ENCODE measurements at regions not wholly inside any gene's neighbourhood (a gene's known extent, or its start where the extent isn't known, plus 50 kb on each side); places are given as distances from the start of the nearest gene placed in this dataset.

DNA sequence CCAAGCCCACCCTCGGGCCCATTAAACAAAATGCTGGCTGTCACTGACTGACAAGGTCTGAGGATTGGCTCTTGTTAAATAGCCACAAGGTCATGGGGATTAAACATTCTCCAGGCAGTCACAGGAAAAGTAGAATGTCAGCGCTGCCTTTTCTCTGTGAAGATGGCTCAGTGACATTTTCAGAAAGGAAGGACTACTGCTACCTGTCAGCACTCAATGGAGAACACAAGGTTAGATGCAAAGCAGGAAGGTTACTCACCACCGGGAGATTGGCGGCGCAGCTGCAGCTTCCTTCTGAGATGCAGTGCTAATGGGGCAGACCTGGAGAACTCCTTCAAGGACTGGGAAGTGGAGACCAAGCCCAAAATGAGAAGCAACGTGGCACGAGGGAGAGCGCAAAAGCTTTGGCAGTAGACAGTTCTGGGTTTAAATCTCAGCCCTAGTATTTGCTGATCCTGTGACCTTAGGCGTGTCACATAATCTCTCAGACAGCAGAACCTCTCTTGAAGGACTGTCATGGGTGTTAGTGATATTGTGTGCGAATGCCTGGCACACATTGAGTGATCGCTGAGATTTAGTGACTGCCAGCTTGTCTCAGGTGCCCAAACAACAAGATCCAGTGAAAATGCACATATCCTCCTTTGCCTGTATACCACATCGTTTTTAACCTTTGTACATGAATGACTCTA is 213.1 kb upstream of the BOD1L1 start:
- TF ChIP-seq, protein P1, sequence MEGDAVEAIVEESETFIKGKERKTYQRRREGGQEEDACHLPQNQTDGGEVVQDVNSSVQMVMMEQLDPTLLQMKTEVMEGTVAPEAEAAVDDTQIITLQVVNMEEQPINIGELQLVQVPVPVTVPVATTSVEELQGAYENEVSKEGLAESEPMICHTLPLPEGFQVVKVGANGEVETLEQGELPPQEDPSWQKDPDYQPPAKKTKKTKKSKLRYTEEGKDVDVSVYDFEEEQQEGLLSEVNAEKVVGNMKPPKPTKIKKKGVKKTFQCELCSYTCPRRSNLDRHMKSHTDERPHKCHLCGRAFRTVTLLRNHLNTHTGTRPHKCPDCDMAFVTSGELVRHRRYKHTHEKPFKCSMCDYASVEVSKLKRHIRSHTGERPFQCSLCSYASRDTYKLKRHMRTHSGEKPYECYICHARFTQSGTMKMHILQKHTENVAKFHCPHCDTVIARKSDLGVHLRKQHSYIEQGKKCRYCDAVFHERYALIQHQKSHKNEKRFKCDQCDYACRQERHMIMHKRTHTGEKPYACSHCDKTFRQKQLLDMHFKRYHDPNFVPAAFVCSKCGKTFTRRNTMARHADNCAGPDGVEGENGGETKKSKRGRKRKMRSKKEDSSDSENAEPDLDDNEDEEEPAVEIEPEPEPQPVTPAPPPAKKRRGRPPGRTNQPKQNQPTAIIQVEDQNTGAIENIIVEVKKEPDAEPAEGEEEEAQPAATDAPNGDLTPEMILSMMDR (IDR thresholded peaks at IDR 0.05): no peak

DNA sequence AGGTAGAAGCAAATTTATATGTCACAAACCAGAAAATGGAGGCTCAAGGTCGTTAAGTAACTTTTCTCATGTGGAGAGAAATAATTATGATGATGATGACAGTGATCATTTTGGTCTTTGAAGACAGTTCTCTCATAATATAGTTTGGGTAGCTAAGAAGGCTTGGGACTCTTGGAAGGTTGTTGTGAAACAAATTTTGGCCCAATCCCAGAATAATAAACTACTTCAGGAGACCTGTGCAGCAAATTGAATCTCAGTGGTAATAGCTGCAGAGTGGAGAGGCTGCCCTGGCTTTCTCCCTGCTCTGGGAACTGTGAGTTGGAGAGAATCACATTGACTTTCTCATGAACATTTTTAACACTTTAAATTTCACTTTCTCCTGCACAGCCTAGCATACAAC is 217.2 kb upstream of the BOD1L1 start:
- Histone ChIP-seq H3K9me3 (ENCODE audit: control insufficient read depth, low read length) (no peaks in the 10 kb centered on the region), H3K27me3 (ENCODE audit: control insufficient read depth, insufficient read depth, low read length) (no peaks in the 10 kb centered on the region), H3K36me3 (ENCODE audit: control insufficient read depth, insufficient read depth, low read length) (no peaks in the 10 kb centered on the region), H3K79me2 (peaks cover 28% of the 10 kb centered on the region), H3K9ac (no peak overlapping the region), H2AFZ (no peak overlapping the region), H3K4me1 (peaks cover 19% of the 10 kb centered on the region), H3K4me2 (ENCODE audit: low read length) (no peak overlapping the region), H3K27ac (peak overlapping the region; percentile 95), H3K4me3 (ENCODE audit: low read depth, low read length) (no peak overlapping the region)
- TF ChIP-seq, protein P1 (IDR thresholded peaks at IDR 0.05): no peak

More for the DNA sequence above, 213.1 kb upstream of the BOD1L1 start:
- H3K27me3 ChIP-seq (ENCODE audit: control insufficient read depth, insufficient read depth, low read length): no peaks in the 10 kb centered on the region
- H3K4me3 ChIP-seq (ENCODE audit: low read depth, low read length): no peak overlapping the region
- H3K9ac ChIP-seq: peak overlapping the region; percentile 35
- H3K4me2 ChIP-seq (ENCODE audit: low read length): peak overlapping the region; percentile 4
- no peaks in the 10 kb centered on the region for H3K9me3 ChIP-seq (ENCODE audit: control insufficient read depth, low read length)
- peaks cover 17% of the 10 kb centered on the region for H3K79me2 ChIP-seq
- H2AFZ ChIP-seq: peak overlapping the region; percentile 53
- peak overlapping the region; percentile 95 for H3K27ac ChIP-seq
- no peaks in the 10 kb centered on the region for H3K36me3 ChIP-seq (ENCODE audit: control insufficient read depth, insufficient read depth, low read length)
- peaks cover 20% of the 10 kb centered on the region for H3K4me1 ChIP-seq

DNA sequence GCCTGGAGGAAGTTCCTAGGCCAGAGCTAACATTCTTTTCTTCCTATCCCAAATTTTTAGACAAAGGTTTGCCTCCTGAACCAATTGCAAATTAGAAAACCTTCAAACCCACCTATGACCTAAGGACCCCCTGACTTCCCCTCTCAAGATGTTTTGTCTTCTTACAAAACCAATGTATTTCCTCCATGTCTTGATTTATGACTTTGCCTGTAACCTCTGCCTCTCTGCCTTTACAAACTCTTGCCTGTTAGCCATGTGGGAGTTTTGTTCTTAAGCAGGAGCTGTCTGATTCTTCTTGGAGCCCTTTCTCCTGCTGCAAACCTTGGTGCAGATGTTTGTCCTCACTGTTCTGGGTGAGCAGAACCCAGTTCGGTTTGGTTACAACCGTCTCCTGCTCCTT is 222.3 kb upstream of the BOD1L1 start:
- H3K36me3 ChIP-seq (ENCODE audit: control insufficient read depth, insufficient read depth, low read length): no peaks in the 10 kb centered on the region
- no peak overlapping the region for H3K4me2 ChIP-seq (ENCODE audit: low read length)
- H3K4me1 ChIP-seq: peaks cover 24% of the 10 kb centered on the region
- no peak overlapping the region for H3K4me3 ChIP-seq (ENCODE audit: low read depth, low read length)
- peaks cover 36% of the 10 kb centered on the region for H3K79me2 ChIP-seq
- H3K27ac ChIP-seq: peak overlapping the region; percentile 39
- H3K9ac ChIP-seq: no peak overlapping the region
- H3K27me3 ChIP-seq (ENCODE audit: control insufficient read depth, insufficient read depth, low read length): no peaks in the 10 kb centered on the region
- H2AFZ ChIP-seq: no peak overlapping the region
- TF ChIP-seq, protein P1 (IDR thresholded peaks at IDR 0.05): no peak
- H3K9me3 ChIP-seq (ENCODE audit: control insufficient read depth, low read length): no peaks in the 10 kb centered on the region

DNA sequence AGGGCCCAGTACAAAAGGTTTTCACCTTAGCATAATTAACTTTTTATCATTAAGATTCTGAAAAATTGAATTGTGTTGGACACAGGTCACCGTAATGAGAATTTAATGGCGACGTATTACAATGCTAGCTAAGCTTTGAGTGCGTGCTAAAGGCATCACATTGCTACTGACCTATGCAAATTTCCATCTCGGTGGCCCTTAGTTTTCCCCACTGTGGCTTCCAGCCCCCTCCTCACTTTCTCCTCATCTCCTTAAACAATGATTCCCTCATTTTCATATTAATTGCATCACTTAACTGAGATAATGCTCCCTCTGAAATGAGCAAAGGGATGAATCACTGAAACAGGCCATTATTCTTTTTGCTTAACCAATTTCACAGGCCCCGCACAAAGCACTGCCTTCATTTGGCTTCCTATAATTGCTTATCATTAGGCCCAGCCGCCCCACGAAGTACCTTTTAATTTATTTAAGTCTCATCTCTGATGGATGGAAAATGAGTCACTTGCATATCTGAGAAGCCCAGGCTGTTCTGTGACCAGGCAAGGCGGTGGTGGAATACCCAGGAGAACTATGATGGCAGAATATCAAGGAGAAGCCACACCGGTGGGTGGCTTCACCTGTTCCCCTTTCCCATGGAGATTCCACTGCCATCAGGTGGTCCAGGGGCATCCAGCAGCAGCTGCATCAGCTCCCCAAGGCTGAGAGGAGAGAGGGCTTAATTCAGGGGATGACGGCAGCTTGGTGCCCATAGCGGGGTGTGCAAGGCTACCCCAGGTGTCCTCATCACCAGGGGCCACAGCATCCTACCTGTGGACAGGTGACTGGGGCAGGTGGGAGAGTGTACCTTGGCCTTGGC is 223.8 kb upstream of the BOD1L1 start:
- no peaks in the 10 kb centered on the region for H3K9me3 ChIP-seq (ENCODE audit: control insufficient read depth, low read length)
- H3K79me2 ChIP-seq: peaks cover 32% of the 10 kb centered on the region
- H3K4me2 ChIP-seq (ENCODE audit: low read length): no peak overlapping the region
- TF ChIP-seq, protein P1 (IDR thresholded peaks at IDR 0.05): no peak
- no peak overlapping the region for H3K9ac ChIP-seq
- no peak overlapping the region for H3K27ac ChIP-seq
- no peaks in the 10 kb centered on the region for H3K27me3 ChIP-seq (ENCODE audit: control insufficient read depth, insufficient read depth, low read length)
- H3K4me3 ChIP-seq (ENCODE audit: low read depth, low read length): no peak overlapping the region
- no peak overlapping the region for H2AFZ ChIP-seq
- H3K4me1 ChIP-seq: peaks cover 21% of the 10 kb centered on the region
- H3K36me3 ChIP-seq (ENCODE audit: control insufficient read depth, insufficient read depth, low read length): no peaks in the 10 kb centered on the region
